Sigmoid colon (tissue), 6 donors: ENCODE measurements at regions not wholly inside any gene's neighbourhood (a gene's known extent, or its start where the extent isn't known, plus 50 kb on each side); places are given as distances from the start of the nearest gene placed in this dataset.

Experiments used
- DNase-seq: peaks from one replicate; pipeline ENCODE4 v3.0.0-alpha.2; 2019
- H3K27ac ChIP-seq, 4 donors: fragments of 200-600 bp; sonication (generic); one replicate each; pipeline ENCODE4 v1.5.1; 2016 to 2019; ENCODE audit warnings: mild to moderate bottlenecking in 1 of 4
- H3K27me3 ChIP-seq, 3 donors: fragments of 200-600 bp; sonication (generic); one replicate each; pipeline ENCODE4 v1.5.1; 2019; ENCODE audit warnings: mild to moderate bottlenecking in 1 of 3
- H3K36me3 ChIP-seq, 4 donors: fragments of 200-600 bp; sonication (generic); one replicate each; pipeline ENCODE4 v1.5.1; 2016 to 2019
- H3K4me1 ChIP-seq, 4 donors: fragments of 200-600 bp; sonication (generic); one replicate each; pipeline ENCODE4 v1.5.1; 2017 to 2019
- H3K4me3 ChIP-seq, 4 donors: fragments of 200-600 bp; sonication (generic); one replicate each; pipeline ENCODE4 v1.5.1; 2017 to 2019; ENCODE audit warnings: mild to moderate bottlenecking in 2 of 4, moderate library complexity in 1 of 4
- H3K9me3 ChIP-seq, 4 donors: fragments of 200-600 bp in 3 of 4; sonication (generic) in 3 of 4; one replicate each; pipeline versions ENCODE4 v1.5.1 to v1.6.1; 2013 to 2019
- CTCF ChIP-seq, 4 experiments: fragments of 450-650 bp in 3 of 4; fragments of 200-600 bp in 1 of 4; IDR thresholded peaks; one replicate each; pipeline ENCODE4 v1.5.1; 2016 to 2019; ENCODE audit warnings: antibody characterized with exemption in 4 of 4, mild to moderate bottlenecking in 3 of 4, moderate library complexity in 2 of 4
- EP300 ChIP-seq, 4 donors: sonication (generic); formaldehyde crosslinking; IDR thresholded peaks; one replicate each; pipeline ENCODE4 v1.6.1; 2017; ENCODE audit warnings: antibody characterized with exemption in 4 of 4
- POLR2A ChIP-seq, 2 donors: fragments of 450-650 bp; IDR thresholded peaks; one replicate each; pipeline ENCODE4 v1.6.1; 2016; ENCODE audit warnings: antibody characterized with exemption in 2 of 2, mild to moderate bottlenecking in 2 of 2, moderate library complexity in 2 of 2
- POLR2AphosphoS5 ChIP-seq, 4 donors: sonication (generic); formaldehyde crosslinking; IDR thresholded peaks; one replicate each; pipeline ENCODE4 v1.6.1; 2017; ENCODE audit warnings: antibody characterized with exemption in 4 of 4
- WGBS, 2 donors: extraction: QIAGEN DNeasy Blood & Tissue Kit; methylation state at CpG; one replicate each; pipeline ENCODE4 v1.1.7; 2013; 5-methylcytosine and 5-hydroxymethylcytosine counted together
- intact Hi-C: fragments of 100-400 bp; cut with DNase I; formaldehyde crosslinking; loops from one replicate; pipeline ENCODE4 v1.15.1; 2023
- donor health status: healthy with polysubstance abuse.
- donor health status: healthy.

DNA sequence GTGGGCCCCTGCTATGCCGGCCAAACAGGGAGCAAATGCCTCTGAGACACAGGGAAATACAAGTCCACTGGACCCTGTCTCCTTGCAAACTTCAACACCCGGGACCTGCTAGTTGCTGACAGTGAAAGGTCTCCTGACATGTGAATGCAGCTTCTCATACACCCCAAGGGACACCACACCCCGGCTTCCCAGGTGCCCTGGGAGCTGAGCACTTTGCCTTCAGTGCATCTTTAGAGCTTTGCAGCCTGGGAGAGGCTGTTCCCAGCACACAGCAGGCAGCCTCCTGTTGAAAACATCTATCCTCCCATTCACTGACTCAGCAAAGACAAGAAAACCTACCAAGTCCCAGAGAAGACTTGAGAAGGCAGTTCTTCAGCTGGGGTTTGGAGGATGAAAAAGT lies 143.4 kb downstream of the COL6A3 start:
- no peak for TF ChIP-seq POLR2A (IDR thresholded peaks at IDR 0.05)
- no peak for TF ChIP-seq EP300 (IDR thresholded peaks at IDR 0.05)
- no peak for TF ChIP-seq POLR2AphosphoS5 (IDR thresholded peaks at IDR 0.05)
- no peak for TF ChIP-seq CTCF (IDR thresholded peaks at IDR 0.05)
- WGBS, 2 donors: 58 to 76% methylated on average over 3 of the region's 3 CpGs
- Histone ChIP-seq H3K27ac (no peak overlapping the region), H3K36me3 (no peaks in the 10 kb centered on the region), H3K4me3 (no peak overlapping the region), H3K4me1 (peaks cover 0 to 20% (median 17%) of the 10 kb centered on the region in 4 donors), H3K27me3 (no peaks in the 10 kb centered on the region), H3K9me3 (peaks cover 0 to 2% (median 0%) of the 10 kb centered on the region in 4 donors)
- no peak for DNase-seq
- intact Hi-C loops: no loop called here

DNA sequence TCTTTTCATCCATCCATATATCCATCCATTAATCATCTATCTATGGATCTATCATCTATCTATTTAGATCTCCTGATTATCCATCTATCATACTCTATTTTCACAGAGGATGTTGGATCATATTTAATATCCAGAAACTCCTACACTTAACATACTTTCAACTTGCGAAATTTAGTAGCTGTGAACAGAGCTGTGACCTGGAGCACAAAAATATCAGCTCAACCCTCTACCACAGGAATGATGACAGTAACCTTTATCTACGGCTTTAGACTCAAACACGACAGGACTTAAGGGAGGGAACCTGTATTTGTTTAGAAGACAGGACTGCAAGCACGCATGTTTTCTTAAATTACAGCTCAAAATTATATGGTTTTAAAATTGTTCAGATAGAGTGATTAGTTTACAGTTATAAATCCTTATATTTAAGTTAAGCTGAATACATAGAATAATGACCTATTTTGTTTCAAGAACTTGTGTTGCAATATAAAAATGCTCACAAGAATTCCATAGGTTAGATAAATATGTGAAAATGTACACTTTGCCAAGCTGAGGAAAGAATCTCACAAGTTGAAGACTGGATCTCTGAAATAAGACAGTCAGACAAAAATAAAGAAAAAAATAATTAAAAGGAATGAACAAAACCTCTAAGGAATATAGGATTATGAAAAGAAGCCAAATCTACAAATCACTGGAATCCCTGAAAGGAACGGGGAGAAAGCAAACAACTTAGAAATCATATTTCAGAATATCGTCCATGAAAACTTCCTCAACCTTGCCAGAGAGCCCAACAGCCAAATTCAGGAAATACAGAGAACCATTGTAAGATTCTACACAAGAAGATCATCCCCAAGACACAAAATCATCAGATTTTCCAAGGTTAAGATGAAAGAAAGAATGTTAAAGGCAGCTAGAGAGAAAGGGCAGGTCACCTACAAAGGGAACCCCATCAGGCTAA lies 142.0 kb downstream of the COL6A3 start:
- H3K4me1 ChIP-seq: peaks cover 0 to 20% (median 17%) of the 10 kb centered on the region in 4 donors
- intact Hi-C loops: no loop called here
- no peaks in the 10 kb centered on the region for H3K36me3 ChIP-seq
- WGBS, 2 donors: 79 to 86% methylated on average over 6 of the region's 6 CpGs
- H3K27ac ChIP-seq: no peak overlapping the region
- no peaks in the 10 kb centered on the region for H3K27me3 ChIP-seq
- no peak for TF ChIP-seq CTCF (IDR thresholded peaks at IDR 0.05)
- H3K9me3 ChIP-seq: peaks cover 0 to 5% (median 0%) of the 10 kb centered on the region in 4 donors
- no peak for DNase-seq
- no peak overlapping the region for H3K4me3 ChIP-seq
